Chondrocyte (in vitro differentiated cells): ENCODE measurements at regions not wholly inside any gene's neighbourhood (a gene's known extent, or its start where the extent isn't known, plus 50 kb on each side); places are given as distances from the start of the nearest gene placed in this dataset.

Source experiments
- DNase-seq: peaks from one replicate; pipeline ENCODE4 v3.0.0; 2021; ENCODE audit warnings: mixed read lengths, low spot score
- H3K27ac Mint-ChIP-seq: one replicate; pipeline ENCODE4 v1.8.0; 2021; ENCODE audit warnings: mild to moderate bottlenecking, moderate library complexity, mixed read lengths; ENCODE audit not compliant: unreplicated experiment
- H3K27me3 Mint-ChIP-seq: 2 replicates; pipeline ENCODE4 v1.8.0; 2021; ENCODE audit warnings: low read depth, mixed read lengths
- H3K36me3 Mint-ChIP-seq: 2 replicates; pipeline ENCODE4 v1.8.0; 2021; ENCODE audit warnings: low read depth, mixed read lengths
- H3K4me1 Mint-ChIP-seq: 2 replicates; pipeline ENCODE4 v1.8.0; 2021; ENCODE audit warnings: low read depth, mild to moderate bottlenecking, mixed read lengths
- H3K4me3 Mint-ChIP-seq: one replicate; pipeline ENCODE4 v1.8.0; 2021; ENCODE audit warnings: mild to moderate bottlenecking, moderate library complexity, mixed read lengths; ENCODE audit not compliant: unreplicated experiment
- H3K9me3 Mint-ChIP-seq: 2 replicates; pipeline ENCODE4 v1.8.0; 2021; ENCODE audit warnings: low read depth, mixed read lengths
- TF ChIP-seq, protein P1 (sequence below): fragments of 200-600 bp; sonication (generic); IDR thresholded peaks from 2 replicates; pipeline ENCODE4 v1.5.0; 2021; ENCODE audit warnings: antibody characterized with exemption, mild to moderate bottlenecking, moderate library complexity

- Mint-ChIP-seq H3K36me3 (no peaks in the 10 kb centered on the region), H3K9me3 (no peaks in the 10 kb centered on the region), H3K27me3 (peaks cover 5% of the 10 kb centered on the region), H3K4me3 (no peak overlapping the region), H3K27ac (no peak overlapping the region), H3K4me1 (no peaks in the 10 kb centered on the region)
- TF ChIP-seq, protein P1, sequence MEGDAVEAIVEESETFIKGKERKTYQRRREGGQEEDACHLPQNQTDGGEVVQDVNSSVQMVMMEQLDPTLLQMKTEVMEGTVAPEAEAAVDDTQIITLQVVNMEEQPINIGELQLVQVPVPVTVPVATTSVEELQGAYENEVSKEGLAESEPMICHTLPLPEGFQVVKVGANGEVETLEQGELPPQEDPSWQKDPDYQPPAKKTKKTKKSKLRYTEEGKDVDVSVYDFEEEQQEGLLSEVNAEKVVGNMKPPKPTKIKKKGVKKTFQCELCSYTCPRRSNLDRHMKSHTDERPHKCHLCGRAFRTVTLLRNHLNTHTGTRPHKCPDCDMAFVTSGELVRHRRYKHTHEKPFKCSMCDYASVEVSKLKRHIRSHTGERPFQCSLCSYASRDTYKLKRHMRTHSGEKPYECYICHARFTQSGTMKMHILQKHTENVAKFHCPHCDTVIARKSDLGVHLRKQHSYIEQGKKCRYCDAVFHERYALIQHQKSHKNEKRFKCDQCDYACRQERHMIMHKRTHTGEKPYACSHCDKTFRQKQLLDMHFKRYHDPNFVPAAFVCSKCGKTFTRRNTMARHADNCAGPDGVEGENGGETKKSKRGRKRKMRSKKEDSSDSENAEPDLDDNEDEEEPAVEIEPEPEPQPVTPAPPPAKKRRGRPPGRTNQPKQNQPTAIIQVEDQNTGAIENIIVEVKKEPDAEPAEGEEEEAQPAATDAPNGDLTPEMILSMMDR, result no peak
- DNase-seq, result no peak
Measured at GRCh38 chr1:199868777-199869176, 158.7 kb upstream of the NR5A2 start.

DNA sequence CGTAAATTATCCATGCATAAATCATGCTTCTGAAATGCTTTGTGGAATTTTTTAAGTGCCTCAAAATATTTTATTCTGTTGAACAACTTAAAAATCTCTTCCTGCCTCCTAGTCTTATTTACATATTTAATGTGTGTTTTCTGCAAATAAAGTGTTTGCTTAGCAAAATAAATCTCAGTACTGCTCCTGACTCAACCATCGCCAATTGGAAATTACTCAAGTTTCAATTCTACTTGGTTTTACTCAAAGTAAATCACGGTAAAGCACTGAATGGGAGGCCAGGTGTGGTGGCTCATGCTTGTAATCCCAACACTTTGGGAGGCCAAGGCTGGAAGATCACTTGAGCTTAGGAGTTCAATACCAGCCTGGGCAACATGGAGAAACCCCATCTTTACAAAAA lies 152.2 kb upstream of the NR5A2 start:
- no peak overlapping the region for H3K4me3 Mint-ChIP-seq
- peaks cover 12% of the 10 kb centered on the region for H3K27me3 Mint-ChIP-seq

DNA sequence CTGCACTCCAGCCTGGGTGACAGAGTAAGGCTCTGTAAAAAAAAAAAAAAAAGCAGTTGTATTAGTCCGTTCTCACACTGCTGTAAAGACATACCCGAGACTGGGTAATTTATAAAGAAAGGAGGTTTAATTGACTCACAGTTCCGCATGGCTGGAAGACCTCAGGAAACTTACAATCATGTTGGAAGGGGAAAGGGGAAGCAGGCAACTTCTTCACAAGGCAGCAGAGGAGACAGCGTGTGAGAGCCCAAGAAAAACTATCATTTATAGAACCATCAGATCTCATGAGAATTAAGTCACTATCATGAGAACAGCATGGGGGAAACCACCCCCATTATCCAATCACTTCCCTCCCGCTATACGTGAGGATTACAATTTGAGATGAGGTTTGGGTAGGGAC lies 151.7 kb upstream of the NR5A2 start:
- no peak overlapping the region for H3K4me3 Mint-ChIP-seq
- H3K9me3 Mint-ChIP-seq, result no peaks in the 10 kb centered on the region
- no peak overlapping the region for H3K27ac Mint-ChIP-seq
- no peak for DNase-seq
- no peaks in the 10 kb centered on the region for H3K4me1 Mint-ChIP-seq
- no peaks in the 10 kb centered on the region for H3K36me3 Mint-ChIP-seq
- H3K27me3 Mint-ChIP-seq, result peaks cover 12% of the 10 kb centered on the region
- TF ChIP-seq, protein P1, result no peak

More for the DNA sequence above, 152.2 kb upstream of the NR5A2 start:
- Mint-ChIP-seq H3K9me3 (no peaks in the 10 kb centered on the region), H3K36me3 (no peaks in the 10 kb centered on the region), H3K27ac (no peak overlapping the region), H3K4me1 (no peaks in the 10 kb centered on the region)
- DNase-seq, result no peak
- TF ChIP-seq, protein P1, result no peak

DNA sequence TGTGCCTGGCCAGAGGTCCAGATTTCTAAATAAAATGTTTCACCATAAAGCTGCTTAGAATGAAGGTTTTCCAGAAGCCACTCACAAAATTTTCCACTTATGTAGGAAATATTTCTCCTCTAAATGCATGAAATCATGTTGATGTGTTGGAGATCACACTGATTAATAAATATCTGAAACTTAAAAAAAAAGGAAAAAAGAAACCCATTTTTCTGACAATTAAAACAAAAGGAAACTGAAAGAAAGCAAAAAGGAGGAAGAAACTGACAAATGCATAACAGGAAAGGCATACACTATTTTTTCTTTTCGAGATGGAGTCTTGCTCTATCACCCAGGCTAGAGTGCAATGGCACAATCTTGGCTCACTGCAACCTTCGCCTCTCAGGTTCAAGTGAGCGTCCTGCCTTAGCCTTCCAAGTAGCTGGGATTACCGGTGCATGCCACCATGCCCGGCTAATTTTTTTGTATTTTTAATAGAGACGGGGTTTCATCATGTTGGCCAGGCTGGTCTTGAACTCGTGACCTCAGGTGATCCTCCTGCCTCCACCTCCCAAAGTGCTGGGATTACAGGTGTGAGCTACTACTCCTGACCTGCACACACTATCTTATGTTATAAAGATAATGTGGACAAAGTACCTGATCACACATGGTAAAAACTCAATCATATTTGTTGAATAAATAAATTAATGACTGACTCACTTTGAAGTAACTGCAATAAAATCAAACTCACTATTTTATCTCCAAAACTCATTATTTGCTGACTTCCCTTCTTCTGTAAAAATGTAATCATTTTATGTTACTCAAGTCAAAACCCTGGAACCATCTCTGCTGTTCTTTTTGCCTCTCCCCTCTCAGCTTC lies 149.8 kb upstream of the NR5A2 start:
- no peaks in the 10 kb centered on the region for H3K36me3 Mint-ChIP-seq
- H3K9me3 Mint-ChIP-seq, result peaks cover 4% of the 10 kb centered on the region
- H3K27me3 Mint-ChIP-seq, result peaks cover 12% of the 10 kb centered on the region

DNA sequence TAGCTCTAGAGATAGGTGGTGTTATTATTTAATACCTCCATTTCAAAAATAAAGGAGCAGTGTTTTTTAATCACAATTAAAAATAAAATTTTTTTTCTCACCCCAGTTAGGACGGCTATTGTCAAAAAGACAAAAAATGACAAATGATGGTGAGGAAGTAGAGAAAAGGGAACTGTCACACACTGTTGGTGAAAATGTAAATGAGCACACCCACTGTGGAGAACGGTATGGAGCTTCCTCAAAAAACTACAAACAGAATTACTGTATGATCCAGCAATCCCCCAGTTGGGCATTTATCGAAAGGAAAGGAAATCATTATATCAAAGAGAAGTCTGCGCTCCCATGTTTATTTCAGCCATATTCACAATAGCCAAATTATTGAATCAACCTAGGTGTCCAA lies 148.7 kb upstream of the NR5A2 start:
- H3K4me3 Mint-ChIP-seq, result no peak overlapping the region
- TF ChIP-seq, protein P1, result no peak
- no peaks in the 10 kb centered on the region for H3K36me3 Mint-ChIP-seq
- DNase-seq, result no peak
- no peak overlapping the region for H3K27ac Mint-ChIP-seq
- H3K27me3 Mint-ChIP-seq, result peaks cover 15% of the 10 kb centered on the region
- H3K4me1 Mint-ChIP-seq, result no peaks in the 10 kb centered on the region
- peaks cover 5% of the 10 kb centered on the region for H3K9me3 Mint-ChIP-seq

More for the DNA sequence above, 149.8 kb upstream of the NR5A2 start:
- DNase-seq, result no peak
- Mint-ChIP-seq H3K4me1 (no peaks in the 10 kb centered on the region), H3K4me3 (no peak overlapping the region), H3K27ac (no peak overlapping the region)
- TF ChIP-seq, protein P1, result no peak
